GM21381 (cell line): ENCODE measurements at regions not wholly inside any gene's neighbourhood (a gene's known extent, or its start where the extent isn't known, plus 50 kb on each side); places are given as distances from the start of the nearest gene placed in this dataset.
"Not testable (repeated sequence)": the region's sequence is repeated elsewhere in the genome, so short reads cannot be mapped to it uniquely, and the experiment has no call there.

ENCODE experiments used
- ATAC-seq: cut with Tn5 transposase; IDR thresholded peaks from one replicate; pipeline ENCODE4 v1.9.1; 2021; ENCODE audit warnings: mild to moderate bottlenecking, moderate library complexity; ENCODE audit not compliant: unreplicated experiment

GRCh38 chr1:120609015-120609573 lies 114.7 kb upstream of the NBPF26 start:
- ATAC-seq = not testable (repeated sequence)

GRCh38 chr1:120609834-120610233 lies 113.9 kb upstream of the NBPF26 start:
- ATAC-seq = not testable (repeated sequence)

- ATAC-seq = not testable (repeated sequence)
These were observed 108.7 kb upstream of the NBPF26 start for GRCh38 chr1:120614931-120615639.

DNA sequence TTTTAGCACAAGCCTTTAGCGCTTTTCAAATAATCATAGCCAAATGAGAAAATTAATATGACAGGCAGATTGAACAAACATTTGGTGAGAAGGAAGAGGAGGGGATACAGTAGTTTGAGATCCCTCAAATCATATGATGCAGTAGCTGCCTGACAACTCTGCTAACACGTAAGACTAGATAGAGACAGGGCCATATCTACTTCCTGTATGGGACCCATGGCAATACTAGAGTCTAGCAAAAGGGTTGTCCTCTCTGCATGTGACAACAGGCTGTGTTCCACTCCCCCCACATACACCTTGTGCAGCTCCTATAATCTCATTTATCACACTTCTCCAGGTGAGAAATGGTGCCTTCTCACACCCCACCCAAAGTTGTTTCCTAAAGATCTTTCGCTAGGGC lies 106.3 kb upstream of the NBPF26 start:
- ATAC-seq = not testable (repeated sequence)

DNA sequence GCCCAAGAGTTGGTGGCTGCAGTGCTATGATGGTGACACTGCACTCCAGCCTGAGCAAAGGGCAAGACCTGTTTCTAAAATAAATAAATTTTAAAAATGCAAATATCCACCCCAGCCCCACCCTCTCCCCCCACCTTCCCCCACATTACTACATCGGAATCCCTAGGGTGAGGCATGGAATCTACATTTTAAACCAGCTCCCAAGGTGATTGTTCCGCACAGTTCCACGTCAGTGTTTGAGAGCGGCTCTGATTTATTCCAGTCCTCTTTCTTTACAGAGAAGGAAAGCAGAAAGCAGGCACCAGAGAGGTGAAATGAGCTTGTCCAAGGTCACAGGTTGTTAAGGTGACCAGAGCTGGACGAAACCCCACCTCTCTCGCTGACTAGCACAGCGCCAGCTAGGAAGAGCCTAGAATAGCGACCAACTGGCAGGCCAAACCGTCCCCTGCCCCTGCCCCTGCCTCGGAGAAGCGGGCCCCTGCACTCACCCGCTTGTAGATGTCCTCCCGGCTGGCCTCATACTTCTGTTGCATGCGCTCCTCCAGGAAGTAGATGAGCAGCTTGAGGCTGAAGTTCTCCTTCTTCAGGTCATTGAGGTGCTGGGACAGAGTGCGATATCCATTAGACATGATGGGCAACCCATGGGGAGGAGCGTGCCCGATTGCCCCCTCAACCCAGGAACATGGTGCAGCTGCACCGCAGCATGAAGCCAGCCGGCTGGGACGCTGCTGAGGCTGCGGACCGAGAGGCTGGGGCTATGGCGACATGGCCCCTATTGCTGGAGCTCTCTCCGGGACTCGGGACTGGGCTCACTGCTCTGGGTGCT lies 103.7 kb upstream of the NBPF26 start:
- ATAC-seq = not testable (repeated sequence)

DNA sequence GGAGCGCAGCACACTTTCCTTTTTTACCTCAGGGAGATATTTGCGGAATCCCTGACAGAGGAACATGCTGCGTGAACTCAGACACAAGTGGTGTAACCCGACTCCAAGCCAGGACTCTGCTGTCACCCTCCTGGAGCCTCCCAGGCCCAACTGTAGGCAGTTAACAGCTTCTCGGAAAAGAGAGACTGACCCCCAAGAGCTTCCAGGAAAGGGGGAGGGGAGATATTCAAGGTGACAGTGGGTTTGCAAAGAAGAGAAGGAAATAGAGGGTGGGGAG lies 103.1 kb upstream of the NBPF26 start:
- ATAC-seq = not testable (repeated sequence)

DNA sequence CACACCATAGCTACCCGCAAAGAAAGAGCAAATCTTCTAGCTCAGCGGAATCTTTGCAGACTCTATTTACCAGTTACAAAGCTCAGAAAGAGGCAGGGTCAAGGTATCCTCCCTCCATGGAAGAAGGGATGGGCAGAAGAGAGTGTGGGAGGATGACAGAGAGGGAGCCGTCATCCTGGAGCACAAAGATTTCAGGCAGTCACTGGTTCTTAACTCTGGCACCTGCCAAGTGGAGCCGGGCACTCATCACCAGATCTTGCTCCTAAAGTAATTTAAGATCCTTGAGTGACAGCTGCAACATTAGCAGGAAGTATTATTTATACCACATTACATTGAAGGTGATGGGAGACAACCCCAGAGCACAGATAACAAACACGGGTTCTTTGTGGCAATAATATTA lies 102.5 kb upstream of the NBPF26 start:
- ATAC-seq = not testable (repeated sequence)

DNA sequence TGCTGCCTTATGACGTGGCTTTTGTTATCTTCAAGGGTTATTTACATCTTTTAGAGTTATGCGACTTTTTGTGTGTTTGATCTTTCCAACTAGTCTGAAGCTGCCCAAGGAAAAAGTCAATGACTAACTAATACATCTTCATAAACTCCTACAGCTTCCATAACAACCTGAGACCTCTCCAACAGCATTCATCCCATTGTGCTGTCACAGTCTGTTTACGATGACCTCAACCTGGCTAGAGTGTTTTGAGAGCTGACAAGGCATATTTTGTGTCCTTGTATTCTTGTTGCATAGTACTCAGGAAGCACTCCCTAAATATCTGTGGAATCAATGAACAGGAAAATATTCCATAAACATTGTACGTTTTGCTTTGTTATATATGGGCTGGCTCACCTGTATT lies 100.2 kb upstream of the NBPF26 start:
- not testable (repeated sequence) for ATAC-seq

DNA sequence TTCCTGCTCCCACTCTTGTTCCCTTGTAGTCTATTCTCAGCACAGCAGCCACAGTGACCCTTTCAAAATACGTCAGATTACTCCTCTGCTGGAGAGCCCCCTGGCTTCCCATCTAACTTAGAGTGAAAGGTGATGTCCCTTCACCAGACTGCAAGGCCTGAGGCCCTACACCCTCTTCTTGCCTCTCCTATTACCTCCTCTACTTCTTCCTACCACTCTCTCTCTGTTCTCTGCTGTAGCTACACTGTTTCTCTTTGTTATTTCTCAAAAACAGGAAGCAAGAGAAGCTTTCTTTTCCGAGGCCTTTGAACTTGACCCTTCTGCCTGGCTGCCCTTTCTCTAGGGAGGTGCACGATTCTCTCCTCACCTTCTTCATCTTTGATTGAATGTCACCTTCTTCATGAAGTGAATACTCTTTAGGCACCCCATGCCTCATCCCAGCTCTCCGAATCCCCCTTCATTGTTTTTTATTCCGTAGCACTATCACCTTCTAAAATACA lies 99.1 kb upstream of the NBPF26 start:
- ATAC-seq = not testable (repeated sequence)

DNA sequence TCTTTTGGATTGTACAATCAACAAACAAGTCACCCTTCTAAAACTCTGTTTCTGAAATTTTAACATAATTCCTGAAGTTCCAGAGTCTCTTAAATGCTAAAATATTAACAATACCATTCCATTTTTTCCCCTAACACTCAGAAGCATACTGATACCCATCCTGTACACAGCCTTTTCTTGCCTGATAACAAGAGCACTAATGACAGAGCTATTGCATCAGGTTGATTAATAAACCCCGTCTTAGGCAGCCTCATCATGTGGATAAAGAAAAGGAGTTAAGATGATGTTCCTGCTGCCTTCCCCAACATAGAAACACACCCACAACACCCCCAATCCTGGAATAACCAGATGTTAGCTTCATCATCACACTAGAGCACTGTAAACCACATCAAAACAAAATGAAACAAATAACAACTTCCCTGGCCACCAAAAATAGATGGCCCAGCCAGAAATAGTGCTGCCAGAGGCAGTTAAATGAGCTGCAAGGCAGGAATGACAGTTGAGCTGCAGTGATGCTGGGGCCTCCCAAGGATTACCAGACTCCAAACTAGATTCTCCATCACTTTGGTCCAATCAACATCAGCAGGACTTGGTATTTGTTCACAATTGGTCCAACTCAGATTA lies 93.8 kb upstream of the NBPF26 start:
- not testable (repeated sequence) for ATAC-seq

GRCh38 chr1:120634816-120635806 lies 88.6 kb upstream of the NBPF26 start:
- not testable (repeated sequence) for ATAC-seq

- not testable (repeated sequence) for ATAC-seq
These were observed 83.3 kb upstream of the NBPF26 start for GRCh38 chr1:120640261-120641013.

- not testable (repeated sequence) for ATAC-seq
These were observed 82.8 kb upstream of the NBPF26 start for GRCh38 chr1:120641014-120641302.

GRCh38 chr1:120647182-120647581 lies 76.6 kb upstream of the NBPF26 start:
- not testable (repeated sequence) for ATAC-seq

GRCh38 chr1:120648915-120649623 lies 74.7 kb upstream of the NBPF26 start:
- not testable (repeated sequence) for ATAC-seq

DNA sequence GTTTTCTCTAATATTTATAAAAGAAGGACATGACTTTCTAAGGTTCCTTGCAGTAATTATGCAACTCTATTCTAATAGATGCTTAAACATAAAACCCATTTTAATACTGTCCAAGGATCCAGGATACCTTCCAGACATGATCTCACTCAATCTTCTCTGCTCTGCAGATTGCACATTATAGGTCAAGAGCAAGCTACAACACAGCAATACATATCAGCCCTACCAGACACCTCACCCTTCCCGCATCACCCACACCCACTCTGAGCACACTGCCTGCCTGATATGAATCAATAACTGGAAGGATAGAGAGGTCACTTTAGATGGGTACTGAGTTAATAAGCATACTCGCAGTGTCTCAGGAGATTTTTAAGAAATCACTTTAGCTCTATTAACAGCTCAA lies 74.0 kb upstream of the NBPF26 start:
- ATAC-seq = not testable (repeated sequence)

DNA sequence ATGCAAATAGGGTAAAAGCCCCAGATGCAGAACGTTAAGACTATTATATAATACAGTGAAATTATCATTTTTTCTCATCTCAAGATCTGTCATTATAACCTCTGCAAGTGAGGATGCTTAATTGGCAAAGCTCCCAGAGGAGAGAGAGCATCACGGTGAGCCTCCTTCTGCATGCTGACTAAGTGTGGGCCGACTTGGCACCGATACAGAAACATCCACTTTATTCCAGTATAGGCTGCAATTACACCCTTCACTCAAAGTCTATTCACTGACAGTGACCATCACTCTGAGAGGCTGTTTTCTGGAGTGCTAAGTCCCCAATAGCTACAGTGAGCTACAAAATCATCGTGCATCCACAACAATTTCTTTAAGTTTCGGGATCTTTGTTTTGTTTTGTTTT lies 69.6 kb upstream of the NBPF26 start:
- ATAC-seq = not testable (repeated sequence)

DNA sequence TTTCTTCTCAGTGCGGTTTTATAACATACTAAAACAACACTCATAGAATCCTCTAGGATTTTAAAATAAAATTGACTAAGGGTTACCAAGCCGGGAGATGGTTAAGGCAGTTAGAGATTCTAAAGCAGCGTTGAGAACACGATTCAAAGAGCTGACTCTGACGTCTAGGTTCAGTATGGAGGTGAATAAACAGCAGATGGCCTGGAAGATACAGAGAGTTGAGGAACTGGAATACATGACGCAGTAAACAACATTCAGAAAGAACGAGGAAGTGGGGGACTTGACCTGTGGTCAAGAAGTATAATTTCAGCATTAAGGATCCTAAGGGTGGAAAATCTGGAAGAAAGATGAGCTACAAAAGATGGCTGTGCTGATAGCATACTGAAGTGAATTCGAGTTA lies 68.4 kb upstream of the NBPF26 start:
- not testable (repeated sequence) for ATAC-seq

- not testable (repeated sequence) for ATAC-seq
These were observed 67.6 kb upstream of the NBPF26 start for GRCh38 chr1:120656116-120656515.
